SIG-M5 treated with dmso at 0.1 percent for 504 hours (cell line): ENCODE measurements at regions not wholly inside any gene's neighbourhood (a gene's known extent, or its start where the extent isn't known, plus 50 kb on each side); places are given as distances from the start of the nearest gene placed in this dataset.

Experiments used
- DNase-seq: peaks from one replicate; lab custom pipeline; 2025; ENCODE audit not compliant: unreplicated experiment; lab: John Stamatoyannopoulos, UW

DNA sequence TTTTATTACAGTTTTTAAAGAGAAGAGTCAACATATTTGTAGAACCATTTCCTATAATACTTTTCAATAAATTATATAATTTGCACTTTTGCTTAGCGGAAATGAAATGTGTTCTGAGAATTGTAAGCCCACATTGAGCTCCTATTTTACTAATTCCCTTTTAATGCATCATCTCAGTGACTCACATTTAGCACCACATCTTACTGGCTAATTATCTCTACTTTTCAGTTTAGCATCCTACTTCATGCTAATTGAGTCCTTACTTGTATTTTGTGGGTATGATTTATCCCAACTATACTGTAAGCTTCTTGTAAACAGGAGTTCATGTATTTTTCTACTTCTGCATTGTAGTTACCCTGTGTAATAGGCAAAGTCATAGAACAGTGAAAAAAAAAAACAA is 67.5 kb downstream of the TMX1 start:
- no peak for DNase-seq

DNA sequence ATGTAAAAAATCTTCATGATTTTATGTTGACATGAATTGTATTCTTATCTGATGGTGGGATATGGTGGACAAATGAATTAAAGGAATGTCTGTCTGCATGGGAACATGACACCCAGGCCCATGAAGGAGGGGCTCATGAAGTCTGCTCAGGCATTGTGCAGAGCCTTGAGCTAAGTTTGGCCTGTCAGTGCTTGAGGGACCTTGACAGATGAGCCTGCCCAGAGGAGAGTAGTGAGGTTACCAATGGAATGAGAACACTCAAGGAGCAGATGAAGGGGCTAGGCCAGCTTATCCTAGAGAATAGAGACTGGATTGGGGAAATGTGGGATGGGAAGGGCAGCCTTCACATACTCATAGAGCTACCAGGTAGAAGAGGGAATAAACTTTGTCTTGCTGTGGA is 68.8 kb downstream of the TMX1 start:
- DNase-seq, result no peak

GRCh38 chr14:51310505-51310944 is 70.5 kb downstream of the TMX1 start:
- DNase-seq, result no peak

- no peak for DNase-seq
Observed at GRCh38 chr14:51314321-51315015, 74.4 kb downstream of the TMX1 start.

DNA sequence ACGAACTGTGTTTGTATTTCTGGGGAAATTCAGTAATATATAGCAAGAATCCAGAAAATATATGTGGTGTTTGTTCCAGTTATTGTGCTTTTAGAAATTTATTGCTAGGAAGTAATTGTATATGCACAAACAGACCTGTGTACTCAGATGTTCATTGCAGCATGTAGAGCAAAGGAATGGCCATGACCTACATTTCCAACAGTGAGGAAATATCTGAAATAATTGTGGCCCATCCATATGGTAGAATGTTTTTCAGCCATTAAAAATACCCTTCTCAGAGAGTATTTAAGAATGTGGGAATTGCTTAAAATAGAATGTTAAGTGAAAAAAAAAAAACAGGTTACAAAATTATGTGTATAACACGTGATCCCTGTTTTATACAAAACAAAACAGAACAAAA is 77.3 kb downstream of the TMX1 start:
- no peak for DNase-seq

- no peak for DNase-seq
Observed at GRCh38 chr14:51318813-51319597, 79.0 kb downstream of the TMX1 start.

DNA sequence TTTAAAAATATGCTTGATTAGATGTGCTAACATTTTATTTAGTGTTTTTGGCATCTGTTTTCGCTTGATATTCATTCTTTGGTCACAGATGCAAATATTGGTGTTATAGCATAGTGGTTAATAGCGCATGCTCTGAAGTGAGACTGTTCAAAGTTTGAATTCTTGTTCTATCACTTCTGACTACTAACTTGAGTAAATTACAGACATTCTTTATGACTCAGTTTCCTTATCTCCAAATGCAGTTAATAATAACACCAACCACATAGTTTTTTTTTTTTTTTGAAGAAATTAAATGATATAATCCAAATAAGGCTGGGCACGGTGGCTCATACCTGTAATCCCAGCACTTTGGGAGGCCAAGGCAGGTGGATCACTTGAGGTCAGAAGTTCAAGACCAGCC is 81.0 kb downstream of the TMX1 start:
- DNase-seq, result no peak

DNA sequence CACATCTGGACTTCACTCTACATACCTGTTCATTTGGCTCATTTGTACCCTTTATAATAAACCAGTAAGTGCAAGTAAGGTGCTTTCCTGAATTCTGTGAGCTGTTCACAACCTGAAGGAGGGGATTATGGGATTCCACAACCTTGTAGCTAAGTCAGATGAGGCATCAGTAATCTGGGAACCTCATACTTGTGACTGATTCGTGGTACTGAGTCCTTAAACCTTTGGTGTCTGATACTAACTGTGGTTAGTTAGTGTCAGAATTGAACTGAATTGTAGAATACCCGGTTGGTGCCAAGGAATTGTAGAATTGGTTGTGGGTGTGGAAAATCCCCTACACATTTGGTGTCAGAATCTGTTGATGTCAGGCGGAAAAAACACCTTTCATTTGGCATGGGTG is 83.4 kb downstream of the TMX1 start:
- DNase-seq, result no peak

DNA sequence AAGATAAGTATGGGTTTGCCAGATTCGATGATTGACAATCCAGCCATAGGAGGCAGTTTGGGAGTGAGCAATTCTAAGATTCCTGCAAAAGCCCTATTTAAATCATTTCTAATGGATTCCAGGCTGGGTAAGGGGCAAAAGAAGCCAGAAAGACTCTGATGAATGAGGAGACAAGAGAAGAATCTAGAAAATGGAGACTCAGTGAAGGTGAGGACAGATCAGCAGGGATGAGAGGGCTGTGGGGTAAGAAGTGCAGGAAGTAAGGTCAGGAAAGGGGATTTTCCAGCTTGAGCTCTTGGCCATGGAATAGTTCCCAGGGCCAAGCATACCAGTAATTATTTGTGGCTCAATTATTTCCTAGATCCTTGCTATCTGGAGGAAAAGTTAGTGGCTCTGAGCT is 87.3 kb downstream of the TMX1 start:
- DNase-seq, result no peak

DNA sequence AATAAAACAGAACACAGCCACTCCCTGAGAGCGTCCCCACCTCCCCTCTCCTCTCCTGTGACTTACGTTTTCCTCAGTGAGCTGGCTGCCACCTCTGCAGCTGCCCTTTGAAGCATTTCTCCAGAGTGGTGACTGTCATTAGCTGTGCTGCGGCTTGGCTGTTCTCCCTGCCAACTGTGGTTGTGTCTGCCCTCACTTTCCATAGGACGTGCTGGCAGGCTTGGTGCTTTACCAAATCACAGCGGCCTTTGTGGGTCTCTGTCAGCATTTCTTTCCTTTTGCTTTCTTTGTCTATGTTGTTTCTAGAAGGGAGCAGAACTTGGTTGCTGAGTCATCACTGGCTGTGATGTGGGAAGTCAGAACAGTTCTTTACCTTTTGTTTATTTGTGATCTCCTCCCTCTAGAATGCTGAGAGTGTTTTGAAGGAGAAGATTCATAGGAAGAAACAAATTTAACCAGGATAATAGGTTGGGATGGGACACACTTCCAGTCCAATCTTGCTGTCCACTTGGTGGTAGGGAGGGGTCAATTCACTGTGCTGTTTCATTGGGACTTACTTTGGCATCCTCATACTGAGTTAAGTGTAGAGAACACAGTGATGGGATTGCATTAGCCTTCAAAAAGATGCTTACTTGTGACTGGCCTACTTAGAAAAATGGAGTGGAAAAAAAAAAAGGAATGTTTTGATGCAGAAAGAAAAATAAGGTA is 88.2 kb downstream of the TMX1 start:
- no peak for DNase-seq

DNA sequence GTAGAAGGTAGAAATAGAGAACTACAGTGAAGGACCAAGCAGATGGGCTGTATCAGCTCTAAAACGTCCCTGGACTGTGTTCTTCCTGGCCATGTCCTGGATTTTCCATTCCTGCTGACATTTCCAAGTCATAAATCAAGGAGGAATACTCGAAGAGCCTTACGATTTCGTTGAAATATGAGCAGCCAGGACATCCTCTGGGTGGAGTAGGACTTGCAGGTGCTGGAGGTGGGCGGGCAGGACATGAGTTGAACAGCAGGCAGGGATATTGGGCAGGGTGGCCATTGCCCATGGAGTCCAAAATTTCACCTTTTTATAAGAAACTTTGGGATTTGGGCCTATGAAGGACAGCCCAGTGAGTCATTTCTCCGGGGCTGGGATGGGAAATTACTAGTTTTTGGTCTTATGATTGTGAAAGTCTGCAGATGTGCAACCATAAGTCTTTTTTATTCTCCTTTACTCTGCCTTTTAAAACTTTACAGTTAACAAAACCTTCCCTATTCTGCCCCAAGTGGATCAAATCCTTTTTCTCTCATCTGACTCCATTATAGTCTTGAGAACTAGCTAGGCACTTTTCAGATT is 88.8 kb downstream of the TMX1 start:
- no peak for DNase-seq

GRCh38 chr14:51331486-51332367 is 91.7 kb downstream of the TMX1 start:
- DNase-seq, result no peak

GRCh38 chr14:51333299-51333698 is 93.3 kb downstream of the TMX1 start:
- no peak for DNase-seq

DNA sequence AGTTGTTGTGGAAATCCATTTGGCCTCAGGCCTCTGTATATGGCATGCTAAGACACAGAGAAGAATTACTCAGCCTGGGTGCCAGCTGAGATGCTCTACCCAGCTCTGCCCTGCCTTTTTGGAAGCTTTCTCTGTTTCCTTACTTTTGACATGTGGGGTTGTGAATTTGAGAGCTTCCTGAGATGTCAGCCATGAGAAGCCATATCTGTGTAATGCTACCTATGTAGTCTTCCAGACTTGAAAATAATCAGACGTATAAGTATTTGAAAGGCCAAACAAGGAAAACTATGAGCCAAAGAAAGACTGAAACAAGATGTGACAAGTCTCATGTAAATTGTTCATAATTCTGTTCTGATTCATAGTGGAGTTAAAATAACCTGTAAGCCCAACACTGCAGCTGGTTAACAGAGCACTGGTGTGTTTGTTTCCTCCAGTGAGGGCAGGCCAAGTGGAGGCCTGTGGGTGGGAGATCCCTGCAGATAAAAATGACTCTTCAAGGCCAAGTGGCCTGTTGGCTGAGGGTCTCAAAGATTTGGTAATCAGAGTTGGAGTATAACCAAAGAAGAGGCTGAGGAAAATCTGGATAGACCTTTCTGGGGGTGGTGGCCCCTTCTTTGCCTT is 94.0 kb downstream of the TMX1 start:
- DNase-seq, result no peak

- DNase-seq, result no peak
Observed at GRCh38 chr14:51334566-51334965, 94.5 kb downstream of the TMX1 start.

- DNase-seq, result no peak
Observed at GRCh38 chr14:51335531-51335930, 95.5 kb downstream of the TMX1 start.

DNA sequence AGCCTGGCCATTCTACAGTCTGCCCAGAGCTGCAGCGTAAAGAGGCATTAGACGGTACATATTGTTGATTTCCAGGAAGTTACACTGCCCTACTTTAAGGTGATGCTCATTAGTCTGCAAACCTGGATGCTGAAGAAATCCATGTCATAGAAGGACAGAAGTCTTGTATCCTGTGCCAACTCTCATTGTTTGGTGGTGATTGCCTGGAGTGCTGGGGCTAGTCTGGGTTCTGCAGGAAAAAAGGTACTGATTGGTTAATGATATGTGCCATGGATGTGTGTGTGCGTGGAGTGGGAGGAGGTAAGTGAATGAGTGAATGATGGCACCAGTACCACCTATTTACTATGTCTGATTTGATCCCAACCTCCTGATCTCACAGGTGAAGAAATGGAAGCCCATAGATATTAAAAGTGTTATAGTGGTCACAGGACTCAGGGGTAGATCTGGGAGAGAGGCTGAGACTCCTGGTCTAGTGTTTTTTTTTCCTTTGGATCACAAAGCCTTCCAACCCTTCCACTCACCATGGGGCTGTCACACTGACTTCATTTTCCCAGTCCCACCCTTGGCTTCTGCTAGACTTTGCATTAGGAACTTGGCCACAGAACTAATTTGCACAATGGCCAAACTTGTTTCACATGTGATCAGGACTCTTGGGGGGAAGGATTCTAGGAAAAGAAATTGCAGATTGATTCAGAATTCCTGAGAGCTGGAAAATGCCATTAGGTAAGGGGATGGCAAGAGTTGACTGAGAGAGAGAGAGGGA is 96.1 kb downstream of the TMX1 start:
- no peak for DNase-seq

DNA sequence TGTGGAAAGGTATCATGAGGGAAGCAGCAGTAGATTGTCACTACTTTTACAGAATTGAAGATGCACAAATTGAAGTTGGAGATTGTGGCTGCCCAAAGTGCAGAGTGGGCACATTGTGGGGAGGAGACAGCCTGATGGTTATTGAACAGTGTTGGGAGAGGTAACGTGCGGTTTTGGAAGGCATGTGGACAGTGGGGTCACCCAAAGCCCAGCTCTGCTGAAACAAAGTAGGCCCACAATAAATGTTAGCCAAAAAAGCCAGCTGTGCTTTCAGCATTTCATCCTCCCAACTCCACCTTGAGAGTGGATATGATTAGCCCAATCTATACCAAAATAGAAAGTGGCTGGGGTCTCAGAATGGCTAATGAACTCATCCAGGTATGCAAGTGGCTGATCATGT is 96.7 kb downstream of the TMX1 start:
- DNase-seq, result no peak

- no peak for DNase-seq
Observed at GRCh38 chr14:51337520-51337919, 97.5 kb downstream of the TMX1 start.

GRCh38 chr14:51341338-51341737 is 101.3 kb downstream of the TMX1 start:
- DNase-seq, result no peak
